GM20431 (cell line): ENCODE measurements at regions not wholly inside any gene's neighbourhood (a gene's known extent, or its start where the extent isn't known, plus 50 kb on each side); places are given as distances from the start of the nearest gene placed in this dataset.

ENCODE experiments used
- in situ Hi-C: fragments of 300-500 bp; cut with MseI, MboI; formaldehyde crosslinking; loops from one replicate; pipeline ENCODE4 v1.15.0; 2020; ENCODE audit warnings: low sequenced_read_pairs; ENCODE audit not compliant: unreplicated experiment

DNA sequence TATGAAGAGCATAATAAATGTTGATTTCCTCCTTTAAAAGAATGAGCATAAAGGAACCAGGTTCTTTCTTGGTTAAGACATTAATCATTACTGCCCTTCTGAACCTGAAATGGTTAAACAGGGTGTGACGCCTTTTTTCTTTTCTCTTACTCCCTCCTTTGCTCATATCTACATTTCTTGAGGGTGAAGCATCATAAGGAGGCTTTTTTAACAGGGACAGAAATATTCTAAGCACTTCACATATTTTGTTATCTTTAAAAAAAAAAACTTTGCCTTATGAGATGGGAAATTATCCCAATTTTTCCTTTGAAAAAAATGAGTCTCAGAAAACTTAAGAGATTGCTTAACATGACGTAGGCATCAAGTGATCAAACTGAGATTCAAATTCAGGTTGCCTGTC is 1036.3 kb upstream of the TENM4 start:
- in situ Hi-C loops: no loop called here

DNA sequence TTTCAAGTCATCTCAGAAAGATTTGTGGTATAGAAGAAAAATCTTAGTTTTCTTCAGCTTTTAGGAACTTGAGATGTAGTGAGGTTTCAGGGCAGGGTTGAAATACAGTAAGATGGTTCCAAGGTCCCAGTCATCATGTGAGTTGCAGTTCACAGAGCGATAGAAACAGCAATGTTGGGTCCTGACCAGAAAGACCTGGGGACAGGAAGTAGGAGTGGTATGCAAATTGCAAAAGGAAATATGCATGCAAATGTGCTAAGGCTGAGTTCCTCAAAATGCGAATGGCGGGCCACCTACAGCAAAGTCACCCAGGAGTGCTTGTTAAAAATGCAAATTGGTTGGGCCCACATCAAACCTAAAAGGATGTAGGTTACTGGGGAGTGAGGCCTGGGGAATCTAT is 1032.7 kb upstream of the TENM4 start:
- in situ Hi-C loops: no loop called here

DNA sequence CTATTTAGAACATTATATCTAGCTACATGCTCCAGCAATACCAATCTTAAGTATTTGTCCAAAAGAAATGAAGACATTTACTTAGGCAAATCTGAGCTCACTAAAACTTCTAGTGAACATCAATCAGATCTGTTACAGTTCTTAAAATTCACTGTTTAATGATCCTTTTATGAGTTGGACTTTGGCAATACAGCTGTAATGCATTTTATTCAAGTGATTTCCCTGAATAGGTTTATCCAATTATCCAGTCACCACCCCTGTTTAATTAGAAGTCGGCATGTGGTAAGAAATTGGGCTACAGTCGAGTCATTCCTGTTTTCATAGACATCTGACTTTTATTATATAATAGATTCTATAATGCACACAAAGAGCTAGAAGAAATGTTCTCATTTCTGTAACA is 1029.0 kb upstream of the TENM4 start:
- in situ Hi-C loops: no loop called here

- in situ Hi-C loops: no loop called here
These were observed 1025.7 kb upstream of the TENM4 start for GRCh38 chr11:80466570-80466969.

GRCh38 chr11:80462211-80462610 is 1021.4 kb upstream of the TENM4 start:
- in situ Hi-C loops: no loop called here

DNA sequence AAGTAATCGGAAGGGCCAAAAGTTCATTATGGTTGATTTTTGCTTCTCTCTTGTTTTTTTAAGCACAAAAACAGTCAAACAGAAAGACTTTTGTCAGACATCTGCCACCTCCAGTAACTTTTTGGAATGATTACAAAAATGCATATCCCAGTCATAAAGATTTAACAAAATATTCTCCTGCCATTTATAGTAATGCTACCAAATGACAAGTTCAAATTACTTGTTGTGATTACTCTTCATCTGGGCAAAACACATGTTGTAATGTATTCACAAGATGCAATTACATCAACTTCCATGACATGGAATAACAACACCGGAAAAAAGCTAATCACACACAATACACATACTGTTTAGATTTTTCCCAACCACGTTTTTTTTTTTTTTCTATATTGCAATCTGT is 1017.5 kb upstream of the TENM4 start:
- in situ Hi-C loops: no loop called here

DNA sequence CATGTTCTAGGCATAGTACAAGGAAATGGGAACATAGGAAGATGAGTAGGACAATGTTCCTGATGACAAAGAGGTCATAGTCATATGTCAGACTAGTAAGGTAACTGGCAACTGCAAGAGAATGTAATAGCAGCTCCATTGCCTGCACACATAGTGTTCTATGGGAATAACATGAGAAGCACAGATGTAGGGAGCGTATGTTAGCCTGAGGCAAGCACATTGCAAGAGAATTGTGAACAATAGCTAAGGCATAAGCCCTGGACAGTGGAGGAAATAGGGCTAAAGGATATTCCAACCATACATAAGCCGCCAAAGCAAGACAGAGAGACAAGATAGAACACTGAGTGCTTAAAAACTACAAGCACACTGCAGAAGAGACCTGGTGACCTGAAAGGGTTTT is 1017.0 kb upstream of the TENM4 start:
- in situ Hi-C loops: no loop called here

DNA sequence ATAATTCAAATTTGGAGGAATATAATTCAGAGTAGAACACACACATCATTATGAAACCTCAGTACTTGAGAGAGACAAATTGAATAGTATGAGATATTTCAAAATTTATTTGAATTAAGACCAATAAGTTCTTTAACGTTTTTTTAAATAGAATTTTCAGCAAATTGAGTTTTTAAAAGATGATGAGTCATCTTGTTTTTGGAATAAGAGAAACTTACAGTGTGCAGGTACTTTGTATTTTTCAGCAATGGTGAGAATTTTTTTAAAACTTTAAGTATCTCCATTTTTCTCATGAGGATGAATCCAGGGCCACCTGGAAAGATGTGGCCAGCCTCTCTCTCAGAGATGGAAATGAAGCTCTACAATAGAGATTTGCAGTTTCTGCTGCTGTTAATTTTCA is 1015.0 kb upstream of the TENM4 start:
- in situ Hi-C loops: no loop called here

- in situ Hi-C loops: no loop called here
These were observed 1010.3 kb upstream of the TENM4 start for GRCh38 chr11:80451105-80451504.

- in situ Hi-C loops: no loop called here
These were observed 1007.9 kb upstream of the TENM4 start for GRCh38 chr11:80448709-80449108.

DNA sequence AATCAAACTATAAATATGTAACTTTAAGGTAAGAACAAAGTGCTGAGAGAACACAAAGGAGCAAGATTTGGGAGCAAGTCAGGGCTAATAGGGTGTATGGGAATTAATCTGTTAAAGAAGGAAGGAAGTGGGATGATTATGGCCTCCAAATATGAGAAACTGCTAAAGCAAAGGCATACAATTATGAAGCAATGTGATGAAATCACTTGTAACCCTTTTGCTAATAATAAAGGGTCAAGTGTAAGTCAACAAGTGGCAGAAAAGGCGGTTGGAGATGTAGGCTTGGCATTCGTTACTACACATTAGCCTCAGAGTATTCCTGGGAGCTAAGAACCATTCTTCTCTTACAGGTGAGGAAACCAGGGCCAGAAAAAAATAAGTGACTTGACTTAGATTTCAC is 1002.3 kb upstream of the TENM4 start:
- in situ Hi-C loops: no loop called here

DNA sequence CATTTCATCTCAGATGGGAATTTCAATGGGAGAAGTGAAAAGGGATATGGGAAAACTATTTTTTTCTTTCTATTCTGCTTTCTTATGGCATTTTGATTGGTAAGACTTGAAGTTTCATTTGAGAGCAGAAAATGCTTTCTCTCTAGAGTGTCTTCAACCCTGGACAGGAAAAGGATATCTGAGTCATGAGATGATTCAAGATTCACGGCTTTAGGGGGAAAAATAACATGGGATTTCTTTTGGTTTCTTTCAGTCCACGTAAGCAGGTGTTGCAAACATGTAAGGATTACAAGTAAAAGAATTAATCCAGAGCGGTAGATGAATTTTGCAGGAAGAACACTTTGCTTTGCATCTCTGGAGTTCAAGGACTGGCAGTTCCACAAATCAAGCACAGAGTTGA is 1001.0 kb upstream of the TENM4 start:
- in situ Hi-C loops: no loop called here

GRCh38 chr11:80440835-80441234 is 1000.0 kb upstream of the TENM4 start:
- in situ Hi-C loops: no loop called here

GRCh38 chr11:80436547-80436946 is 995.7 kb upstream of the TENM4 start:
- in situ Hi-C loops: no loop called here

- in situ Hi-C loops: no loop called here
These were observed 994.5 kb upstream of the TENM4 start for GRCh38 chr11:80435345-80435744.

GRCh38 chr11:80432057-80432456 is 991.2 kb upstream of the TENM4 start:
- in situ Hi-C loops: no loop called here

- in situ Hi-C loops: no loop called here
These were observed 983.3 kb upstream of the TENM4 start for GRCh38 chr11:80424012-80424695.

DNA sequence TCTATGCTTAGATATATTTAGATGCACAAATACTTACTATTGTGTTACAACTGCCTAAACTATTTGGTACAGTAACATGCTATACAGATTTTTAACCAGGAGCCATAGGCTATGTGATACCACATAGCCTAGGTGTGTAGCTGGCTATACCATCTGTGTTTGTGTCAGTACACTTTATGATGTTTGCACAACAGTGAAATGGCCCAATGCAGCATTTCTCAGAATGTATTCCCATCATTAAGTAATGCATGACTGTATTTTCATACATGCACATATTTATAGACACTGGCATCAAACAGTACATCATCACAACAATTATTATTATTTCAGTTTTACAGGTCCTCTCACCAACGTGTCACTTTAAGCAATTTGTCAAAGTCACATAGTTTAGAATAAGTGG is 979.5 kb upstream of the TENM4 start:
- in situ Hi-C loops: no loop called here

DNA sequence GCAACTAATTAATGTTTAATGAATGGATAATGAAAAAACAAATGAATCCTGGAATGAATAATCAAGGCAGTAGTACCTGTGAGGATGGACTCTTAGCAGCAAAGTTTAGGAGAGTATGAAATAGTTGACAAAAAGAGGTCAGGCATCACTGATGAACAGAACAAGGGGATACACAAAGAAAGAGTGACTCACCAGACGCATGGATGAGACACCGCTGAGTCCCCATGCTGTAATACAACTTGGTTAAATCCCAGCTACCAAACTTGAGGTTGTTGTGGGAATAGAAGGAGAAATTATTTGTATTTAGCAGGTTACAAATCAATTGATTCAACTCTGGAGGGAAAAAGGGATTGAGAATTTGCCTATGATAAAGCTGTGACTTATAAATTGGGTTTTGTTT is 976.9 kb upstream of the TENM4 start:
- in situ Hi-C loops: no loop called here

DNA sequence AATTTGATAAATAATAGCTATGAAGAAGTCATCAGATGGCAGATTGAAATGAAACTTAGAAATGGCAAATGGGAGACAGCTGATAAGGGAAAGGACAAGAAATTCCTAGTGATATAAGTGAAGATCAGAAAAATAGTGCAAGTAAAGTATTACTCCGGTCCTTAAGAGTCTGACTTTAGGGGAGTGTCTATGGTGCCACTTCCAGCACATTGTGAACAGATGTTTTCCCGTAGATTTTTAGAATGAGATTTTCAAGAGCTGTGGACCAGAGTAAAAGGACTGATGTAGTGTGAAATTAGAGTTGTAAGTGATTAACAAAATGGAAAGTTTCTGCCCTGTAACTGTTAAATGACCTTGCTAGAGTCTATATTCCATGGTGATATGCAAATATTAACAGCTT is 974.8 kb upstream of the TENM4 start:
- in situ Hi-C loops: no loop called here

GRCh38 chr11:80414181-80415165 is 973.6 kb upstream of the TENM4 start:
- in situ Hi-C loops: no loop called here
